ENCODE measurements at regions not wholly inside any gene's neighbourhood (a gene's known extent, or its start where the extent isn't known, plus 50 kb on each side); places are given as distances from the start of the nearest gene placed in this dataset.
A peak's percentile ranks its signal among the peaks of the same experiment; 100 is the strongest.

GRCh38 chr2:213216461-213216860, 65.0 kb upstream of the IKZF2 start:
- Histone ChIP-seq H3K27ac (ENCODE audit: low read depth in 2 of 2, low read length in 2 of 2) (no peak overlapping the region), H3K9me3 (ENCODE audit: control insufficient read depth in 2 of 3, insufficient read depth in 1 of 3, low read length in 3 of 3) (no peaks in the 10 kb centered on the region), H3K4me3 (ENCODE audit: low read length in 3 of 3) (no peak overlapping the region), H3K4me1 (ENCODE audit: control insufficient read depth in 2 of 3, insufficient read depth in 2 of 3, low read depth in 1 of 3, low read length in 3 of 3) (no peaks in the 10 kb centered on the region), H3K36me3 (ENCODE audit: control insufficient read depth in 2 of 3, insufficient read depth in 3 of 3, low read length in 3 of 3) (no peaks in the 10 kb centered on the region), H3K27me3 (ENCODE audit: control insufficient read depth, insufficient read depth, low read length) (no peaks in the 10 kb centered on the region), H3K9ac (ENCODE audit: low read length in 3 of 3) (no peak overlapping the region)
- DNase-seq = peak in 1 of 5 donors; percentile 2
- intact Hi-C loops (cut with DNase I) = no loop called here
- no peak for TF ChIP-seq CTCF (IDR thresholded peaks at IDR 0.05; ENCODE audit: borderline replicate concordance, extremely low read depth, insufficient read depth)
- no peak for FAIRE-seq

- FAIRE-seq (no peak), DNase-seq (no peak)
- no peak for TF ChIP-seq CTCF (IDR thresholded peaks at IDR 0.05; ENCODE audit: borderline replicate concordance, extremely low read depth, insufficient read depth)
- Histone ChIP-seq H3K27ac (ENCODE audit: low read depth in 2 of 2, low read length in 2 of 2) (no peak overlapping the region), H3K9me3 (ENCODE audit: control insufficient read depth in 2 of 3, insufficient read depth in 1 of 3, low read length in 3 of 3) (no peaks in the 10 kb centered on the region), H3K27me3 (ENCODE audit: control insufficient read depth, insufficient read depth, low read length) (no peaks in the 10 kb centered on the region), H3K4me1 (ENCODE audit: control insufficient read depth in 2 of 3, insufficient read depth in 2 of 3, low read depth in 1 of 3, low read length in 3 of 3) (no peaks in the 10 kb centered on the region), H3K4me3 (ENCODE audit: low read length in 3 of 3) (no peak overlapping the region), H3K36me3 (ENCODE audit: control insufficient read depth in 2 of 3, insufficient read depth in 3 of 3, low read length in 3 of 3) (no peaks in the 10 kb centered on the region), H3K9ac (ENCODE audit: low read length in 3 of 3) (no peak overlapping the region)
- intact Hi-C loops (cut with DNase I) = no loop called here
Measured at GRCh38 chr2:213219816-213220215, 64.4 kb upstream of the SPAG16 start.

GRCh38 chr2:213220967-213221603, 63.2 kb upstream of the SPAG16 start:
- Histone ChIP-seq H3K27ac (ENCODE audit: low read depth in 2 of 2, low read length in 2 of 2) (no peak overlapping the region), H3K4me3 (ENCODE audit: low read length in 3 of 3) (no peak overlapping the region), H3K27me3 (ENCODE audit: control insufficient read depth, insufficient read depth, low read length) (no peaks in the 10 kb centered on the region), H3K9me3 (ENCODE audit: control insufficient read depth in 2 of 3, insufficient read depth in 1 of 3, low read length in 3 of 3) (no peaks in the 10 kb centered on the region), H3K9ac (ENCODE audit: low read length in 3 of 3) (no peak overlapping the region), H3K36me3 (ENCODE audit: control insufficient read depth in 2 of 3, insufficient read depth in 3 of 3, low read length in 3 of 3) (no peaks in the 10 kb centered on the region), H3K4me1 (ENCODE audit: control insufficient read depth in 2 of 3, insufficient read depth in 2 of 3, low read depth in 1 of 3, low read length in 3 of 3) (no peaks in the 10 kb centered on the region)
- TF ChIP-seq CTCF (IDR thresholded peaks at IDR 0.05; ENCODE audit: borderline replicate concordance, extremely low read depth, insufficient read depth) = no peak
- no peak for DNase-seq
- FAIRE-seq = no peak
- intact Hi-C loops (cut with DNase I) = no loop called here

GRCh38 chr2:213221957-213222356, 62.3 kb upstream of the SPAG16 start:
- no peak overlapping the region for H3K9ac ChIP-seq (ENCODE audit: low read length in 3 of 3)
- H3K27ac ChIP-seq (ENCODE audit: low read depth in 2 of 2, low read length in 2 of 2) = no peak overlapping the region
- no peaks in the 10 kb centered on the region for H3K36me3 ChIP-seq (ENCODE audit: control insufficient read depth in 2 of 3, insufficient read depth in 3 of 3, low read length in 3 of 3)
- no peak for TF ChIP-seq CTCF (IDR thresholded peaks at IDR 0.05; ENCODE audit: borderline replicate concordance, extremely low read depth, insufficient read depth)
- H3K9me3 ChIP-seq (ENCODE audit: control insufficient read depth in 2 of 3, insufficient read depth in 1 of 3, low read length in 3 of 3) = no peaks in the 10 kb centered on the region
- FAIRE-seq (no peak), DNase-seq (no peak)
- no peaks in the 10 kb centered on the region for H3K27me3 ChIP-seq (ENCODE audit: control insufficient read depth, insufficient read depth, low read length)
- intact Hi-C loops (cut with DNase I) = no loop called here
- H3K4me3 ChIP-seq (ENCODE audit: low read length in 3 of 3) = no peak overlapping the region
- H3K4me1 ChIP-seq (ENCODE audit: control insufficient read depth in 2 of 3, insufficient read depth in 2 of 3, low read depth in 1 of 3, low read length in 3 of 3) = no peaks in the 10 kb centered on the region

Measured in kidney (tissue), 13 donors.